ENCODE measurements at regions not wholly inside any gene's neighbourhood (a gene's known extent, or its start where the extent isn't known, plus 50 kb on each side); places are given as distances from the start of the nearest gene placed in this dataset.
"Not testable (repeated sequence)": the region's sequence is repeated elsewhere in the genome, so short reads cannot be mapped to it uniquely, and the experiment has no call there.

DNA sequence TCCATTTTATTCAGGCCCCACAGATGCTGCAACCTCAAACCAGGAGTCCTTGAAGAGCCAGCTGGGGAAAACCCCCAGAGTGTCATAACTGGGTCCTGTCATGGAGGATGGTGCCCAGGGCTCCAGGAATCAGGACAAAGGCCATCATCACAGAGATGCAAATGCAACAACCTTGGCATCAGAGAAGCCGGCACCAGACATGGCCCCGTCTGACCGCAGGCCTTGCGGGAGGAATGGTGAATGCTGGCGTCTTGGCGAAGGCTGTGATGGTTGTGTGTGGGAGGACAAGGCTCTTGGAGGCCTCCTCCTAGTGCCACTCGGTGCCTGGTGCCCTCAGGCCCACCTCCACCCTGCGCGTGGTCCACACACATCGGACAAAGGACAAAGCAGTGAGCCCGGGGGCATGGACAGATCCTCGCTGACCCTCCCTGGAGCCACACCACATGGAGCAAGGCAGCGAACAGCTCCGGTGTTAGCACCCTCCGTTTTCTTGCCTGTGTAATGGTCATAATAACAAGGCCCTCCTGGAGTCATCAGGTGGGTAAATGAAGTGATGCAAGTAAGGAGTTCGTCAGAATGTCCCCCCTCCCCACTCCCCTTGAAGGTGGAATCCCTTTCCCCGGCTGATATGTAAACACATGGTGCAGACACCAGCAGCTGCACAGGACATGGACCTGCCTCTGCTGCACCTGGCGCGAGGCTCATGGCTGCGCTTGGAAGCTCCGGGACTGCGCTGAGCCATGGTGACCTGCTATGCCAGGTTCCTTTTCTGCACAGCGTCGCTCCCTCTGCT is 380.7 kb downstream of the IRX2 start:
- Mint-ChIP-seq H3K27me3 (ENCODE audit: low read depth) (no peaks in the 10 kb centered on the region), H3K27ac (no peak overlapping the region), H3K4me1 (ENCODE audit: low read depth) (no peaks in the 10 kb centered on the region), H3K36me3 (ENCODE audit: low read depth) (no peaks in the 10 kb centered on the region), H3K9me3 (peaks cover 31% of the 10 kb centered on the region), H3K4me3 (no peak overlapping the region)

DNA sequence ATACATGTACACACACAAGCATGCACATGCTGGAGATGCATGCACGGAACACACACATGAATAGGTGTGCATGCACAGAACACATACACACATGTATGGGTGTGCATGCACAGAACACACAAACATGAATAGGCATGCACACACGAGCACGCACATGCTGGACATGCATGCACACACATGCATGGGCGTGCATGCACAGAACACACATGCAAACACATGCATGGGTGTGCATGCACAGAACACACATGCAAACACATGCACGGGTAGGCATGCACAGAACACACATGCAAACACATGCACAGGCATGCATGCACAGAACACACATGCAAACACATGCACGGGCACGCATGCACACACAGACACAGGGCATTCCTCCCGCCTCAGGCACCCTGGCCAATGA is 382.3 kb downstream of the IRX2 start:
- Mint-ChIP-seq H3K4me1 (ENCODE audit: low read depth) (no peaks in the 10 kb centered on the region), H3K9me3 (peaks cover 37% of the 10 kb centered on the region), H3K36me3 (ENCODE audit: low read depth) (no peaks in the 10 kb centered on the region), H3K4me3 (no peak overlapping the region), H3K27me3 (ENCODE audit: low read depth) (no peaks in the 10 kb centered on the region), H3K27ac (no peak overlapping the region)

GRCh38 chr5:2366816-2367215 is 384.7 kb downstream of the IRX2 start:
- no peak overlapping the region for H3K27ac Mint-ChIP-seq
- H3K27me3 Mint-ChIP-seq (ENCODE audit: low read depth) = no peaks in the 10 kb centered on the region
- no peaks in the 10 kb centered on the region for H3K4me1 Mint-ChIP-seq (ENCODE audit: low read depth)
- no peak overlapping the region for H3K4me3 Mint-ChIP-seq
- H3K36me3 Mint-ChIP-seq (ENCODE audit: low read depth) = no peaks in the 10 kb centered on the region
- H3K9me3 Mint-ChIP-seq = peaks cover 22% of the 10 kb centered on the region

GRCh38 chr5:2357309-2357708 is 394.2 kb downstream of the IRX2 start:
- Mint-ChIP-seq H3K27ac (no peak overlapping the region), H3K4me1 (ENCODE audit: low read depth) (no peaks in the 10 kb centered on the region), H3K27me3 (ENCODE audit: low read depth) (no peaks in the 10 kb centered on the region), H3K9me3 (no peaks in the 10 kb centered on the region), H3K36me3 (ENCODE audit: low read depth) (no peaks in the 10 kb centered on the region), H3K4me3 (no peak overlapping the region)

DNA sequence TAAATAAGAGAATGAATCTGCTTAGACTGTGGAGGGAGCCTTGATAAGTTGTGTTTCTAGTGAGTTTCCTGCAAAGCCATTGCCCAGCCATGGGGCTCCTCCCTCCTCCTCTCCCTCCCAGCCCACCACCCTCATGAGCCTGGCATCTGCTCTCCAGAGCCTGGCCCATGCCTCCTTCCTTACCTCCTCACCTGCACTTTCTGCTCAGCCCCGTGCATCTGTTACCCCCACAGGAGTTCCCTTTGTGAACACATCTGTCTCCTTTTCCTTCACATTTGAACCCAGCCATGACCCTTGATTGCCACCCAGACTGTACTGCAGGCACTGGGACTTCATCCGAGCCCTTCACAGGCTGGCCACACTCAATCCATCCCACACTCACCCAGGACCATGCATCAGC is 395.6 kb downstream of the IRX2 start:
- Mint-ChIP-seq H3K36me3 (ENCODE audit: low read depth) (no peaks in the 10 kb centered on the region), H3K27ac (no peak overlapping the region), H3K4me1 (ENCODE audit: low read depth) (no peaks in the 10 kb centered on the region), H3K4me3 (no peak overlapping the region), H3K27me3 (ENCODE audit: low read depth) (no peaks in the 10 kb centered on the region), H3K9me3 (no peaks in the 10 kb centered on the region)

- no peaks in the 10 kb centered on the region for H3K27me3 Mint-ChIP-seq (ENCODE audit: low read depth)
- no peak overlapping the region for H3K27ac Mint-ChIP-seq
- no peak overlapping the region for H3K4me3 Mint-ChIP-seq
- H3K4me1 Mint-ChIP-seq (ENCODE audit: low read depth) = no peaks in the 10 kb centered on the region
- H3K9me3 Mint-ChIP-seq = no peaks in the 10 kb centered on the region
- no peaks in the 10 kb centered on the region for H3K36me3 Mint-ChIP-seq (ENCODE audit: low read depth)
These were observed 397.5 kb downstream of the IRX2 start for GRCh38 chr5:2353871-2354440.

- Mint-ChIP-seq H3K27me3 (ENCODE audit: low read depth) (no peaks in the 10 kb centered on the region), H3K36me3 (ENCODE audit: low read depth) (no peaks in the 10 kb centered on the region), H3K27ac (no peak overlapping the region), H3K4me1 (ENCODE audit: low read depth) (no peaks in the 10 kb centered on the region), H3K9me3 (peaks cover 4% of the 10 kb centered on the region), H3K4me3 (no peak overlapping the region)
These were observed 398.3 kb downstream of the IRX2 start for GRCh38 chr5:2353211-2353610.

DNA sequence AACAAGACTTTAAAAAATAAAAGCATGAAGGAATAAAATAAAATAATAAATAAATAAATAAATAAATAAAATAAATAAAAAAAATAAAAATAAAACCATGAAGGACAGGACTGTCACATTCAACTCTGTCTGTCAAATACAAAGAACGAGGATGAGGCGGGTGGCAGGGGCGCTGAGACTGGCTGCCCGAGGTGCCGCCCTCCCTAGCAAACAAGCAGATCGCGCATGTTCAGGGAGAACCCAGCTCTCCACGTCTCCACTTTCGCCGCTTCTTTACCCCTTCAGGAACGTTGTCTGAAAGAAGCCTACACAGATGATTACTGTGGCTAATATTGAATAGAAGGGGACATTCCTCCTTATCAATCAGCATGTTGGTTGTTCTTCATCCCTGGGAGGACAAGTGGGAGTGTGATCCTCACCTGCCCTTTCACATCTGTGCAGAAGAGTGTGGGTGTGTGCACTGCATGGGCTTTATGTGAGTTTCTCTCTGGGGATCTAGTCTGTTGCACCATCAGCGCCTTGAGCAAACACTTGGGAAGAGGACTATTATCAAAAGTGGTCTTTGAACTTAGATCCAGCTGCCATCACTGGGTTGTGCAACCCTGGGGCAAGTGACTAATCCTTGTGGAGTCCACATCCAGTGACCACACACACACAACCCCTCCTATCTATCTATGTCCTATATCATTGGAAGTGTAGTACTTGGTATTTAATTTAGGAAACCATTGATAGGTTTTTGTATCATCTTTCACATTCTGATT is 399.2 kb downstream of the IRX2 start:
- no peak overlapping the region for H3K4me3 Mint-ChIP-seq
- no peaks in the 10 kb centered on the region for H3K36me3 Mint-ChIP-seq (ENCODE audit: low read depth)
- no peak overlapping the region for H3K27ac Mint-ChIP-seq
- no peaks in the 10 kb centered on the region for H3K27me3 Mint-ChIP-seq (ENCODE audit: low read depth)
- H3K4me1 Mint-ChIP-seq (ENCODE audit: low read depth) = no peaks in the 10 kb centered on the region
- peaks cover 12% of the 10 kb centered on the region for H3K9me3 Mint-ChIP-seq

DNA sequence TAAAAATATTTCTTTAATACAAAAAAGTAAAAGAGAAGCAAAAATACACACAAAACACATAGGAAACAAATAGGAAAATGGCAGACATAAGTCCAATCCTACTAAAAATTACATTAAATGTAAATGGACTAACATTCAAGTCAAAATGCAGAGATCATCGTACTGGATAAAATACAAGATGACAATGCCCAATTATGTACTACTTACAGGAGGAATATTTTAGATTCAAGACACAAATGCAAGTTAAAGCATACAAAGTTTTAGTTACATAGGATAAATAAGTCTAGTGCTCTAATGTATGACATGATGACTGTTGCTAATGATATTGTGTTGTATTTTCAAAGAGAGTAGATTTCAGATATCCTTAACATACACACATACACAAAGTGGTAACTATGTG is 401.7 kb downstream of the IRX2 start:
- H3K4me3 Mint-ChIP-seq; H3K27ac Mint-ChIP-seq; H3K27me3 Mint-ChIP-seq (ENCODE audit: low read depth); H3K4me1 Mint-ChIP-seq (ENCODE audit: low read depth); H3K36me3 Mint-ChIP-seq (ENCODE audit: low read depth): not testable (repeated sequence)
- H3K9me3 Mint-ChIP-seq = peaks cover 23% of the 10 kb centered on the region

- no peaks in the 10 kb centered on the region for H3K4me1 Mint-ChIP-seq (ENCODE audit: low read depth)
- H3K36me3 Mint-ChIP-seq (ENCODE audit: low read depth) = no peaks in the 10 kb centered on the region
- H3K27ac Mint-ChIP-seq = no peak overlapping the region
- H3K27me3 Mint-ChIP-seq (ENCODE audit: low read depth) = no peaks in the 10 kb centered on the region
- no peak overlapping the region for H3K4me3 Mint-ChIP-seq
- H3K9me3 Mint-ChIP-seq = no peaks in the 10 kb centered on the region
These were observed 412.8 kb downstream of the IRX2 start for GRCh38 chr5:2338686-2339085.

GRCh38 chr5:2335733-2336515 is 415.6 kb downstream of the IRX2 start:
- Mint-ChIP-seq H3K36me3 (ENCODE audit: low read depth) (no peaks in the 10 kb centered on the region), H3K4me3 (no peak overlapping the region), H3K4me1 (ENCODE audit: low read depth) (no peaks in the 10 kb centered on the region), H3K9me3 (peaks cover 15% of the 10 kb centered on the region), H3K27me3 (ENCODE audit: low read depth) (no peaks in the 10 kb centered on the region), H3K27ac (no peak overlapping the region)

DNA sequence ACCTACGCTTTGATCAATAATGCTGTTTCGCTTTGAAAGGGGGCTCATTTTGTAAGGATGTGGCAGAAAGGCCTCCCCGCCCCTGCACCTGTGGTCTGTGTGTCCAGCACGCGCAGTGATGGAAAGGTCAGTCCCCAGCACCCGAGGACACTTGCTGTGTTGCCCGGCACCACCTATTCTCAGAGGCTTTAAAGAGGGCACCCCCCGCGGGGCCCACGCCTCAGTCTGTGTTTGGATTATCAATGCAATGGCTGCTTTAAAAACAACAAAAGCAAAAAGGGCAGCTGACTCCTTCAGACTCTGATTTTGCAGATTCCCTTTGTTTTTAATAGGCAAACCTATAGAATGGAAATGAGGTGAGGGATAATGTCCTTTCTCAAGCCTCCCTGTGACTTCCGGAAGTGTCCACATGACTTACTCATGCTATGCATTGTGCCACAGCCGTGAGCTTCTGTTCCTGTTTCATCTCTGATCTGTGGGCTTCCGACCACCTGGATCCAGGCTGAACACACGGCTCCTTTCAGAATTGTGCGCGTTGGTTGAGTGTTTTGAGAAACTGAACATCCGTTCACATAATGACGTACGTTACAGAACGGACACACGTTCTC is 416.2 kb downstream of the IRX2 start:
- H3K4me3 Mint-ChIP-seq = no peak overlapping the region
- H3K27me3 Mint-ChIP-seq (ENCODE audit: low read depth) = no peaks in the 10 kb centered on the region
- H3K4me1 Mint-ChIP-seq (ENCODE audit: low read depth) = no peaks in the 10 kb centered on the region
- H3K36me3 Mint-ChIP-seq (ENCODE audit: low read depth) = no peaks in the 10 kb centered on the region
- H3K27ac Mint-ChIP-seq = no peak overlapping the region
- peaks cover 15% of the 10 kb centered on the region for H3K9me3 Mint-ChIP-seq

DNA sequence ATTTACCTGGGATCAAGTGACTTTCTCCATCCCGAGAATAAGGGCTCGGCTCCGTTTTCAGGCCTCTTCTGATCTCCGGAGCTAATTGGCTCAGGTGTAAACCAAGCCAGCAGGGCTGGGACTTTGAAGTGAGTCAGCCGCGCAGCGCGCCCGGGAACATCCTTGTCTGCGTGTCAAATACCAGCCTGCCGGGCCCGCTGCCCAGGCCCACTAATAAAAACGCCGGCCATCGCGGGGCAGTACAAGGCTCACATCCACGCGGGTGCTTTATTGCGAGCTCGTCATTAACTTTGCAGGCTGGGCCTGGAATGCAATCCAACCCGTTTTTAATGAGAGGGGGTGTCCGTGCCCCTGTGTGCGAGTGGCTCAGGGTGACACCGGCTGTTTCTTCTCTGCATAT is 416.8 kb downstream of the IRX2 start:
- Mint-ChIP-seq H3K4me1 (ENCODE audit: low read depth) (no peaks in the 10 kb centered on the region), H3K9me3 (peaks cover 15% of the 10 kb centered on the region), H3K27me3 (ENCODE audit: low read depth) (no peaks in the 10 kb centered on the region), H3K36me3 (ENCODE audit: low read depth) (no peaks in the 10 kb centered on the region), H3K27ac (no peak overlapping the region), H3K4me3 (no peak overlapping the region)

DNA sequence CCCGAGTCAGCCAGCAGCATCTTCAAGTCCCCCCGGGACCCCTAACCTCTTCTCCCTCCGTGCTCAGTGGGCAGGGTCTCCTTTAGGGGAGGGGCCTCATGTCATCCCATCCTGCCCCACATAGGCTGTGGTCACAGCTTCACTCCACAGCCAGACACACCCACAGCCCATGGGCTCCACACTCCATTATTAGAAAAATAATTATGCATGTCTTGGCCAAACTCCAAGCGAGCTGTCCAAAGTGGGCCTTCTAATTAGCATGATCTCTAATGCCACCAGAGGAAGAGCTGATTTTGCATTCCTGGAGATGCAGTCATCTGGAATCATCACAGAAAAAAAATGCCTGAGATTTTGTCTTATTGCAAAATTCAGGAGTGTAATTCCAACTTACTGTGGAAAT is 418.2 kb downstream of the IRX2 start:
- Mint-ChIP-seq H3K4me3 (no peak overlapping the region), H3K36me3 (ENCODE audit: low read depth) (no peaks in the 10 kb centered on the region), H3K27me3 (ENCODE audit: low read depth) (no peaks in the 10 kb centered on the region), H3K4me1 (ENCODE audit: low read depth) (no peaks in the 10 kb centered on the region), H3K9me3 (peaks cover 15% of the 10 kb centered on the region), H3K27ac (no peak overlapping the region)

Measured in T-helper 1 cell treated with Interleukin-12 subunit alpha and Interleukin-12 subunit beta and Interleukin-4 antibody, amounts not matched to agents 30 μg/mL and 1 μg/mL, for 36 hours (primary cell).